ENCODE measurements at regions not wholly inside any gene's neighbourhood (a gene's known extent, or its start where the extent isn't known, plus 50 kb on each side); places are given as distances from the start of the nearest gene placed in this dataset.

DNA sequence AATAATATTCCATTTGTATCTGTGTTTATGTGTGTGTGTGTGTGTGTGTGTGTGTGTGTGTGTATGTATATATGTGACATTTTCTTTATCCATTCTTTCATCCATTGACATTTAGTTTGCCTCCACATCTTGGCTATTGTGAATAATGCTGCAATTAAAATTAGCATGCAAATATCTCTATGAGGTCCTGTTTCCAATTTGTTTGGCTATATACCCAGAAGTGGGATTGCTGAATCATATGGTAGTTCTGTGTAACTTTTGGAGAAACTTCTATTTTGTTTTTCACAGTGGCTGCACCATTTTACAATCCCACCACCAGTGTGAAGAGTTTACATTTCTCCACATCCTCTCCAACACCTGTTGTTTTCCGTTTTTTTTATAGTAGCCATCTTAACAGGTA lies 53.1 kb downstream of the CH25H start:
- TF ChIP-seq EZH2 (IDR thresholded peaks at IDR 0.05; ENCODE audit: insufficient read depth, poor library complexity, severe bottlenecking): no peak
- no peak for TF ChIP-seq EZH2phosphoT487 (IDR thresholded peaks at IDR 0.05; ENCODE audit: insufficient read depth, low read depth)

Data from GM23248 (cell line).